Astrocyte of the cerebellum (primary cell): ENCODE measurements at regions not wholly inside any gene's neighbourhood (a gene's known extent, or its start where the extent isn't known, plus 50 kb on each side); places are given as distances from the start of the nearest gene placed in this dataset.

Experiments
- DNase-seq: peaks from one replicate; pipeline ENCODE4 v3.0.0-alpha.2; 2011; ENCODE audit warnings: low read depth
- H3K4me3 ChIP-seq: 2 replicates; pipeline ENCODE4 v1.5.1; 2011; ENCODE audit warnings: mild to moderate bottlenecking, low read depth, low read length, moderate library complexity
- in situ Hi-C: cut with HindIII; loops from 2 replicates; pipeline ENCODE4 v1.10.0; 2017; ENCODE audit warnings: low sequenced_read_pairs
- TF ChIP-seq, protein P1 (sequence below): IDR thresholded peaks from 2 replicates; pipeline ENCODE4 v1.5.1; 2012; ENCODE audit warnings: low read length, low read depth, moderate library complexity, mild to moderate bottlenecking; ENCODE audit errors: missing control alignments

DNA sequence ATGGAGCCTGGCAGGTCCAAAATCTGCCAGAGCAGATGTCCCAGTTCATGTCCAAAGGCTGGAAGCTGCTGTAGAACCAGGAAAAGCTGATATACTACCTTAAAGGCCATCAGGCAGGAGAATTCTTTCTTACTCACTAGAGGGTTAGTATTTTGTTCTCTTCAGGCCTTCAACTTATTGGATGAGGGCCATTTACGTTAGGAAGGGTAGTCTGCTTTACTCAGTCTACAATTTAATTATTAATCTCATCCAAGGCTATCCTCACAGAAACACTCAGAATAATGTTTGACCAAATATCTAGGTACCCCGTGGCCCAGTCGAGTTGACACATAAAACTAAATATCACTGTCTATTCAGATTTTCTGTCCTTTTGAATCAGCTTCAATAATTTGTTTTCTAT is 437.4 kb downstream of the TLE4 start:
- in situ Hi-C loops: no loop called here
- TF ChIP-seq, protein P1, sequence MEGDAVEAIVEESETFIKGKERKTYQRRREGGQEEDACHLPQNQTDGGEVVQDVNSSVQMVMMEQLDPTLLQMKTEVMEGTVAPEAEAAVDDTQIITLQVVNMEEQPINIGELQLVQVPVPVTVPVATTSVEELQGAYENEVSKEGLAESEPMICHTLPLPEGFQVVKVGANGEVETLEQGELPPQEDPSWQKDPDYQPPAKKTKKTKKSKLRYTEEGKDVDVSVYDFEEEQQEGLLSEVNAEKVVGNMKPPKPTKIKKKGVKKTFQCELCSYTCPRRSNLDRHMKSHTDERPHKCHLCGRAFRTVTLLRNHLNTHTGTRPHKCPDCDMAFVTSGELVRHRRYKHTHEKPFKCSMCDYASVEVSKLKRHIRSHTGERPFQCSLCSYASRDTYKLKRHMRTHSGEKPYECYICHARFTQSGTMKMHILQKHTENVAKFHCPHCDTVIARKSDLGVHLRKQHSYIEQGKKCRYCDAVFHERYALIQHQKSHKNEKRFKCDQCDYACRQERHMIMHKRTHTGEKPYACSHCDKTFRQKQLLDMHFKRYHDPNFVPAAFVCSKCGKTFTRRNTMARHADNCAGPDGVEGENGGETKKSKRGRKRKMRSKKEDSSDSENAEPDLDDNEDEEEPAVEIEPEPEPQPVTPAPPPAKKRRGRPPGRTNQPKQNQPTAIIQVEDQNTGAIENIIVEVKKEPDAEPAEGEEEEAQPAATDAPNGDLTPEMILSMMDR: no peak
- DNase-seq: no peak
- no peak overlapping the region for H3K4me3 ChIP-seq

GRCh38 chr9:80004714-80005113 is 432.9 kb downstream of the TLE4 start:
- TF ChIP-seq, protein P1: no peak
- DNase-seq: peak; percentile 4
- no peak overlapping the region for H3K4me3 ChIP-seq
- in situ Hi-C loops: no loop called here

GRCh38 chr9:79990536-79990935 is 418.8 kb downstream of the TLE4 start:
- in situ Hi-C loops: no loop called here

GRCh38 chr9:79989079-79989478 is 417.3 kb downstream of the TLE4 start:
- DNase-seq: no peak
- in situ Hi-C loops: no loop called here
- no peak overlapping the region for H3K4me3 ChIP-seq
- TF ChIP-seq, protein P1: no peak

More at GRCh38 chr9:79990536-79990935, 418.8 kb downstream of the TLE4 start:
- H3K4me3 ChIP-seq: no peak overlapping the region
- no peak for DNase-seq
- TF ChIP-seq, protein P1: no peak

- TF ChIP-seq, protein P1: no peak
- in situ Hi-C loops: no loop called here
- no peak for DNase-seq
- no peak overlapping the region for H3K4me3 ChIP-seq
These were observed 416.4 kb downstream of the TLE4 start for GRCh38 chr9:79988126-79988525.

GRCh38 chr9:79986437-79986836 is 414.7 kb downstream of the TLE4 start:
- in situ Hi-C loops: no loop called here
- no peak for DNase-seq
- TF ChIP-seq, protein P1: no peak
- no peak overlapping the region for H3K4me3 ChIP-seq

DNA sequence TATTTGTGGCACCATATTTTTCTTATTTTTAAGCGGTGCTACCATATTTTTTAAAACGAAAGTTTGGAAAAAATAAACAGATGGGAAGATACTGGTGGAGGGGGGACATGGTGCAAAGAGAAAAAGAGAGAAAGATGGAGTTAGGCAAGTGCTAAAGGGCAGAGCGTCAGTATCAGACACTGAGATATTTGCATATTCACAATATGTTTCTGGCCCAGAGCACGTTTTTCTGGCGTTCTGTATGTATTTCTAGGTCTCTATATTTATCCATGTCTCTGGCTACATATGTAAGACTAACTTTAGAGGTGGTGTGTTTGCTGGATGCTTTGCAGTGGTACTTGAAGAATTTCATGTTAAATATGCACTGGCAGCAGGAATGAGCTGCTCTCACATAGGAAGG is 414.0 kb downstream of the TLE4 start:
- DNase-seq: no peak
- TF ChIP-seq, protein P1: no peak
- H3K4me3 ChIP-seq: no peak overlapping the region
- in situ Hi-C loops: no loop called here
